Upper lobe of right lung (tissue), 1 donor: ENCODE measurements at regions not wholly inside any gene's neighbourhood (a gene's known extent, or its start where the extent isn't known, plus 50 kb on each side); places are given as distances from the start of the nearest gene placed in this dataset.

Experiments
- ATAC-seq: fragments of 200-7000 bp; cut with Tn5 transposase; one replicate; pipeline ENCODE4 v1.9.1; 2020; ENCODE audit warnings: mild to moderate bottlenecking, moderate library complexity
- DNase-seq: peaks from one replicate; pipeline ENCODE4 v3.0.0-alpha.2; 2020
- H3K27ac ChIP-seq: fragments of 200-600 bp; one replicate; pipeline ENCODE4 v1.8.0; 2022
- H3K27me3 ChIP-seq: fragments of 200-600 bp; one replicate; pipeline ENCODE4 v1.8.0; 2022; ENCODE audit warnings: mild to moderate bottlenecking
- H3K36me3 ChIP-seq: fragments of 200-600 bp; one replicate; pipeline ENCODE4 v1.8.0; 2022
- H3K4me1 ChIP-seq: fragments of 200-600 bp; one replicate; pipeline ENCODE4 v1.8.0; 2022
- H3K4me3 ChIP-seq: fragments of 200-600 bp; one replicate; pipeline ENCODE4 v1.8.0; 2022; ENCODE audit warnings: mild to moderate bottlenecking
- H3K9me3 ChIP-seq: fragments of 200-600 bp; one replicate; pipeline ENCODE4 v1.8.0; 2022
- intact Hi-C: fragments of 100-400 bp; cut with DNase I; formaldehyde crosslinking; loops from one replicate; pipeline ENCODE4 v1.11.0; 2022
- TF ChIP-seq, protein P1 (sequence below): fragments of 200-600 bp; IDR thresholded peaks from one replicate; pipeline ENCODE4 v1.8.0; 2022; ENCODE audit warnings: antibody characterized with exemption
- donor health status: DM: no; HTN: yes; CAD: no; lungs with severe emphysema.

DNA sequence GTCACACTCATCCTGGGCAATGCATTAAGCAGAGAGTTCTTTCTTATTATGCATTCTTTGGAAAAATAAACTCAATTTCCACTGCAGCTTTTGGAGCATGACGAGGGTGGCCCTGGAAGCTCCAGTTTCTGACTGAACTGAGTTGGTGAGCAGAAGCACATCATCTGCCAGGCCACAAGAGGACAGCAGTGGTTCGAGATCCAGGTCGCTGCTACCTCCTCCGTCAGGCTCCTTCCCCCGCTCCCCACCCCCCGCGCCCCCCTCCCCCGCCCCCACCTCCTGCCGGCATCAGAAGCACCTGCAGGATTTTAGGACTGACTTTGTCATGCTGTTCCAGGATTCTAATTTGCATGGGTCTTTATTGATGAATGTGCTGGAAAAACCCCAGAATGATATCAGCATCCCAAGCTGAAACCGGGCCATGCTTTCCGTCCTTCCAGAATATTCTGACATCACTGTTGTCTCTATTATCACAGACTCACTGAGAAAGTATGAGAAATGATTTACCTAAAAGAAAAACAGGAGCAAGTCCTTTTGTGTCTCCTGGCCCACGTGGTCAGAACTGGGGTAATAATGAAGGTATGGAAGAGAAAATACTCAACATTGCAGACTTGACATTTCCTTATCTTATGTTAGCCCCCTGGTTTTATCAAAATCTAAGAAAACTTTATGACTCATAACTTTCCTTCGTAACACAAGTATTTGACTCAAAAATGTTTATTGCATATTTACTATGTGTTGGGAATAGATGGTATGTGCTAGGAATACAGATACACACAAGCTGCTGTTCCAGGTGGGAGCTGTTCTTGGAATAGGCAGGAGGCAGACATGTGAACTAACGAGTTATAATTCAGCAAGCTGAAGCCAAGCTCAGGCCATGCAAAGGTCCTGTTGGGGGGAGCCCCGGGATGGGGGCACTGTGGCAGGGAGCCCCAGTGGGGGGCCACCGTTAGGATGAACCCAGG, 220.2 kb upstream of the EXOC2 start:
- Histone ChIP-seq H3K9me3 (no peaks in the 10 kb centered on the region), H3K36me3 (no peaks in the 10 kb centered on the region), H3K27ac (no peak overlapping the region), H3K4me3 (no peak overlapping the region), H3K4me1 (no peaks in the 10 kb centered on the region), H3K27me3 (no peaks in the 10 kb centered on the region)
- DNase-seq, result no peak
- TF ChIP-seq, protein P1, sequence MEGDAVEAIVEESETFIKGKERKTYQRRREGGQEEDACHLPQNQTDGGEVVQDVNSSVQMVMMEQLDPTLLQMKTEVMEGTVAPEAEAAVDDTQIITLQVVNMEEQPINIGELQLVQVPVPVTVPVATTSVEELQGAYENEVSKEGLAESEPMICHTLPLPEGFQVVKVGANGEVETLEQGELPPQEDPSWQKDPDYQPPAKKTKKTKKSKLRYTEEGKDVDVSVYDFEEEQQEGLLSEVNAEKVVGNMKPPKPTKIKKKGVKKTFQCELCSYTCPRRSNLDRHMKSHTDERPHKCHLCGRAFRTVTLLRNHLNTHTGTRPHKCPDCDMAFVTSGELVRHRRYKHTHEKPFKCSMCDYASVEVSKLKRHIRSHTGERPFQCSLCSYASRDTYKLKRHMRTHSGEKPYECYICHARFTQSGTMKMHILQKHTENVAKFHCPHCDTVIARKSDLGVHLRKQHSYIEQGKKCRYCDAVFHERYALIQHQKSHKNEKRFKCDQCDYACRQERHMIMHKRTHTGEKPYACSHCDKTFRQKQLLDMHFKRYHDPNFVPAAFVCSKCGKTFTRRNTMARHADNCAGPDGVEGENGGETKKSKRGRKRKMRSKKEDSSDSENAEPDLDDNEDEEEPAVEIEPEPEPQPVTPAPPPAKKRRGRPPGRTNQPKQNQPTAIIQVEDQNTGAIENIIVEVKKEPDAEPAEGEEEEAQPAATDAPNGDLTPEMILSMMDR, result peak; percentile 44
- ATAC-seq, result peak; percentile 80
- intact Hi-C loops, result no loop called here

DNA sequence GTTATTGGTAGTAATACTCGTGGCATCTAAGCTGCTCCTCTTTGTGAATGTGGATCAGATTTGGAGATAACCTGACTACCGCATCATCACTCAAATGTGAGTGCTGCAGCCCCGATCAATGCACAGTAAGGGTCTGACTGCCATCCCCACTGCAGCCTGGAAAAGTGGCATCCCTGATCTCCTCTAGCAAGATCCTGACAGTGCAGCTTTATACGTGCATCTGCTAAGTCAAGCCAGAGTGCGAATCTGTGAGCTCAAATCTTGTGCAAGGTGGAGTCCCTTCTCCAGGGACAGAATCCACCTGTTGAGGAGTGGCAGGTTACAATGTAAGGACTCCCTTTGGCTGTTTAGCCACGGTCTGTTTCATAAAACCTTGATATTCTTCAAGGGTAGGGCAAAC, 215.0 kb upstream of the EXOC2 start:
- DNase-seq, result no peak
- Histone ChIP-seq H3K9me3 (no peaks in the 10 kb centered on the region), H3K27me3 (no peaks in the 10 kb centered on the region), H3K4me1 (no peaks in the 10 kb centered on the region), H3K36me3 (no peaks in the 10 kb centered on the region), H3K27ac (no peak overlapping the region), H3K4me3 (no peak overlapping the region)
- no peak for ATAC-seq
- intact Hi-C loops, result no loop called here
- TF ChIP-seq, protein P1, result no peak

DNA sequence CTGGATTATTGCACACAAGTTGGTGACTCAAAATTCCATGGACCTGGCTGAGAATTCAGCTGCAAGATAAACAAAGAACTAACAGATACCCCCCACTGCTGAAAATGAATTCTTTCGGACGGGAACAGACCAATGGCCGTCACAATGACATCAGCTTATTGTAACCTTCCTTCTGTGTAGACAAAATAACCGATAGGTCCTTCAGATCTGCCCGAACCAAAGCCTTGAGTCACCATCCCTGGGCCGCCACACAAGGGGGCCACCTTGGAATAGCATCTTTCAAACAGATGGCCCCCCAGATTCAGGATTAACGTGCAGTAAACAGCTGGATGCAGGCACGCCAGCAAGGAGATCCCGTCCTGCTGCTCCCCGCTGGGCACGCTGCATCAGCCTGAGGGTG, 214.0 kb upstream of the EXOC2 start:
- no peak for DNase-seq
- H3K9me3 ChIP-seq, result no peaks in the 10 kb centered on the region
- no peaks in the 10 kb centered on the region for H3K27me3 ChIP-seq
- no peaks in the 10 kb centered on the region for H3K36me3 ChIP-seq
- H3K27ac ChIP-seq, result no peak overlapping the region
- intact Hi-C loops, result no loop called here
- H3K4me3 ChIP-seq, result no peak overlapping the region
- TF ChIP-seq, protein P1, result no peak
- ATAC-seq, result no peak
- H3K4me1 ChIP-seq, result peaks cover 5% of the 10 kb centered on the region

DNA sequence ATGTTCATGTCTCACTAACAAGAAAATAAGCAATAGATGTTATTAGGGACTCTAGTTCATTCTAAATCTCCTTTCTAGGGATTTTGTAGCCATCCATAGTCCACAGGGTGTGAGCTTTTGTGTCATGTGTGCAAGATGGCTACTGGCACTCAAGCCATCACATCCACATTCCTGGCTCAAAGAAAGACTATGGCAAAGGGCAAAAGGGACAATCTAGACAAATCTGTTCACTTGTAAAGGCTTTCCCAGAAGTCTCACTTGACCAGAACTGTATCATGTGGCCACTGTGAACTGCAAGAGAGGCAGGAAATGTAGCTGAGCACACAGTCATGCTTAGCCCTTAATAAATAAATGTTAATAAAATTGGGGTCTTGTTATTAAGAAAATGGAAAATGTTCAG, 212.6 kb upstream of the EXOC2 start:
- intact Hi-C loops, result no loop called here
- no peaks in the 10 kb centered on the region for H3K27me3 ChIP-seq
- H3K4me3 ChIP-seq, result no peak overlapping the region
- DNase-seq (no peak), ATAC-seq (no peak)
- peaks cover 12% of the 10 kb centered on the region for H3K4me1 ChIP-seq
- no peak overlapping the region for H3K27ac ChIP-seq
- TF ChIP-seq, protein P1, result no peak
- no peaks in the 10 kb centered on the region for H3K9me3 ChIP-seq
- H3K36me3 ChIP-seq, result no peaks in the 10 kb centered on the region

DNA sequence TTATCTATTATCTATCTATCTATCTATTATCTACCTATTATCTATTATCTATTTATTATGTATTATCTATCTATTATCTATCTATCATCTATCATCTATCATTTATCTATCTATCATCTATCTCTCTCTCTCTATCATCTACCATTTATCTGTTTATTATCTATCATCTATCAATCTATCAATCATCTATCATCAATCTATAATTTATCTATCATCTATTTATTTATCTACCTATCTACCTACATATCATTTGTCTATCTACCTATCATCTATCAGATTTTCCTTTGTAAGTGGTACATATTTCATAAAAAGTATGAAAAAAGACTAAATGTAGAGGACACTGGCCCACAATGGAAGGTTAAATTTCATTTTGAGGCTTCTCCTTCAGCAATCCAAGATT, 212.1 kb upstream of the EXOC2 start:
- Histone ChIP-seq H3K27me3 (no peaks in the 10 kb centered on the region), H3K36me3 (no peaks in the 10 kb centered on the region), H3K9me3 (no peaks in the 10 kb centered on the region), H3K4me1 (peaks cover 12% of the 10 kb centered on the region), H3K4me3 (no peak overlapping the region), H3K27ac (no peak overlapping the region)
- DNase-seq (no peak), ATAC-seq (no peak)
- intact Hi-C loops, result no loop called here
- TF ChIP-seq, protein P1, result no peak
